GM23338 (cell line): ENCODE measurements at regions not wholly inside any gene's neighbourhood (a gene's known extent, or its start where the extent isn't known, plus 50 kb on each side); places are given as distances from the start of the nearest gene placed in this dataset.

ENCODE experiments used
- REST ChIP-seq: IDR thresholded peaks from one replicate; pipeline ENCODE4 v1.6.1; 2018; ENCODE audit warnings: antibody characterized with exemption; ENCODE audit not compliant: unreplicated experiment
- TF ChIP-seq, protein P1 (sequence below): fragments of 250-450 bp; sonication (Bioruptor Pico); IDR thresholded peaks from 2 replicates; pipeline ENCODE4 v1.5.0; 2020; ENCODE audit warnings: mild to moderate bottlenecking, moderate library complexity
- TF ChIP-seq, protein P2 (sequence below), 2 experiments: fragments of 200-600 bp in 1 of 2; sonication (generic) in 1 of 2; conservative IDR thresholded peaks; 2 replicates each; pipeline versions ENCODE4 v1.5.1 to v1.6.1; 2016 to 2017; ENCODE audit warnings: antibody characterized with exemption in 2 of 2, low read depth in 2 of 2, mild to moderate bottlenecking in 2 of 2, moderate library complexity in 1 of 2

- TF ChIP-seq, protein P1, sequence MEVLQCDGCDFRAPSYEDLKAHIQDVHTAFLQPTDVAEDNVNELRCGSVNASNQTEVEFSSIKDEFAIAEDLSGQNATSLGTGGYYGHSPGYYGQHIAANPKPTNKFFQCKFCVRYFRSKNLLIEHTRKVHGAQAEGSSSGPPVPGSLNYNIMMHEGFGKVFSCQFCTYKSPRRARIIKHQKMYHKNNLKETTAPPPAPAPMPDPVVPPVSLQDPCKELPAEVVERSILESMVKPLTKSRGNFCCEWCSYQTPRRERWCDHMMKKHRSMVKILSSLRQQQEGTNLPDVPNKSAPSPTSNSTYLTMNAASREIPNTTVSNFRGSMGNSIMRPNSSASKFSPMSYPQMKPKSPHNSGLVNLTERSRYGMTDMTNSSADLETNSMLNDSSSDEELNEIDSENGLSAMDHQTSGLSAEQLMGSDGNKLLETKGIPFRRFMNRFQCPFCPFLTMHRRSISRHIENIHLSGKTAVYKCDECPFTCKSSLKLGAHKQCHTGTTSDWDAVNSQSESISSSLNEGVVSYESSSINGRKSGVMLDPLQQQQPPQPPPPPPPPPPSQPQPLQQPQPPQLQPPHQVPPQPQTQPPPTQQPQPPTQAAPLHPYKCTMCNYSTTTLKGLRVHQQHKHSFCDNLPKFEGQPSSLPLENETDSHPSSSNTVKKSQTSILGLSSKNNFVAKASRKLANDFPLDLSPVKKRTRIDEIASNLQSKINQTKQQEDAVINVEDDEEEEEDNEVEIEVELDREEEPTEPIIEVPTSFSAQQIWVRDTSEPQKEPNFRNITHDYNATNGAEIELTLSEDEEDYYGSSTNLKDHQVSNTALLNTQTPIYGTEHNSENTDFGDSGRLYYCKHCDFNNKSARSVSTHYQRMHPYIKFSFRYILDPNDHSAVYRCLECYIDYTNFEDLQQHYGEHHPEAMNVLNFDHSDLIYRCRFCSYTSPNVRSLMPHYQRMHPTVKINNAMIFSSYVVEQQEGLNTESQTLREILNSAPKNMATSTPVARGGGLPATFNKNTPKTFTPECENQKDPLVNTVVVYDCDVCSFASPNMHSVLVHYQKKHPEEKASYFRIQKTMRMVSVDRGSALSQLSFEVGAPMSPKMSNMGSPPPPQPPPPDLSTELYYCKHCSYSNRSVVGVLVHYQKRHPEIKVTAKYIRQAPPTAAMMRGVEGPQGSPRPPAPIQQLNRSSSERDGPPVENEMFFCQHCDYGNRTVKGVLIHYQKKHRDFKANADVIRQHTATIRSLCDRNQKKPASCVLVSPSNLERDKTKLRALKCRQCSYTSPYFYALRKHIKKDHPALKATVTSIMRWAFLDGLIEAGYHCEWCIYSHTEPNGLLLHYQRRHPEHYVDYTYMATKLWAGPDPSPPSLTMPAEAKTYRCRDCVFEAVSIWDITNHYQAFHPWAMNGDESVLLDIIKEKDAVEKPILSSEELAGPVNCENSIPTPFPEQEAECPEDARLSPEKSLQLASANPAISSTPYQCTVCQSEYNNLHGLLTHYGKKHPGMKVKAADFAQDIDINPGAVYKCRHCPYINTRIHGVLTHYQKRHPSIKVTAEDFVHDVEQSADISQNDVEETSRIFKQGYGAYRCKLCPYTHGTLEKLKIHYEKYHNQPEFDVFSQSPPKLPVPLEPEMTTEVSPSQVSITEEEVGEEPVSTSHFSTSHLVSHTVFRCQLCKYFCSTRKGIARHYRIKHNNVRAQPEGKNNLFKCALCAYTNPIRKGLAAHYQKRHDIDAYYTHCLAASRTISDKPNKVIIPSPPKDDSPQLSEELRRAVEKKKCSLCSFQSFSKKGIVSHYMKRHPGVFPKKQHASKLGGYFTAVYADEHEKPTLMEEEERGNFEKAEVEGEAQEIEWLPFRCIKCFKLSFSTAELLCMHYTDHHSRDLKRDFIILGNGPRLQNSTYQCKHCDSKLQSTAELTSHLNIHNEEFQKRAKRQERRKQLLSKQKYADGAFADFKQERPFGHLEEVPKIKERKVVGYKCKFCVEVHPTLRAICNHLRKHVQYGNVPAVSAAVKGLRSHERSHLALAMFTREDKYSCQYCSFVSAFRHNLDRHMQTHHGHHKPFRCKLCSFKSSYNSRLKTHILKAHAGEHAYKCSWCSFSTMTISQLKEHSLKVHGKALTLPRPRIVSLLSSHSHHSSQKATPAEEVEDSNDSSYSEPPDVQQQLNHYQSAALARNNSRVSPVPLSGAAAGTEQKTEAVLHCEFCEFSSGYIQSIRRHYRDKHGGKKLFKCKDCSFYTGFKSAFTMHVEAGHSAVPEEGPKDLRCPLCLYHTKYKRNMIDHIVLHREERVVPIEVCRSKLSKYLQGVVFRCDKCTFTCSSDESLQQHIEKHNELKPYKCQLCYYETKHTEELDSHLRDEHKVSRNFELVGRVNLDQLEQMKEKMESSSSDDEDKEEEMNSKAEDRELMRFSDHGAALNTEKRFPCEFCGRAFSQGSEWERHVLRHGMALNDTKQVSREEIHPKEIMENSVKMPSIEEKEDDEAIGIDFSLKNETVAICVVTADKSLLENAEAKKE (CRISPR knock-in tag), result no peak
- no peak for TF ChIP-seq REST
- TF ChIP-seq, protein P2, sequence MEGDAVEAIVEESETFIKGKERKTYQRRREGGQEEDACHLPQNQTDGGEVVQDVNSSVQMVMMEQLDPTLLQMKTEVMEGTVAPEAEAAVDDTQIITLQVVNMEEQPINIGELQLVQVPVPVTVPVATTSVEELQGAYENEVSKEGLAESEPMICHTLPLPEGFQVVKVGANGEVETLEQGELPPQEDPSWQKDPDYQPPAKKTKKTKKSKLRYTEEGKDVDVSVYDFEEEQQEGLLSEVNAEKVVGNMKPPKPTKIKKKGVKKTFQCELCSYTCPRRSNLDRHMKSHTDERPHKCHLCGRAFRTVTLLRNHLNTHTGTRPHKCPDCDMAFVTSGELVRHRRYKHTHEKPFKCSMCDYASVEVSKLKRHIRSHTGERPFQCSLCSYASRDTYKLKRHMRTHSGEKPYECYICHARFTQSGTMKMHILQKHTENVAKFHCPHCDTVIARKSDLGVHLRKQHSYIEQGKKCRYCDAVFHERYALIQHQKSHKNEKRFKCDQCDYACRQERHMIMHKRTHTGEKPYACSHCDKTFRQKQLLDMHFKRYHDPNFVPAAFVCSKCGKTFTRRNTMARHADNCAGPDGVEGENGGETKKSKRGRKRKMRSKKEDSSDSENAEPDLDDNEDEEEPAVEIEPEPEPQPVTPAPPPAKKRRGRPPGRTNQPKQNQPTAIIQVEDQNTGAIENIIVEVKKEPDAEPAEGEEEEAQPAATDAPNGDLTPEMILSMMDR (conservative IDR thresholded peaks at IDR 0.05; ENCODE audit: low read depth in 2 of 2), result no peak
Measured at GRCh38 chr2:122238006-122238559, 482.6 kb downstream of the TSN start (continued).
